ENCODE measurements at regions not wholly inside any gene's neighbourhood (a gene's known extent, or its start where the extent isn't known, plus 50 kb on each side); places are given as distances from the start of the nearest gene placed in this dataset.

- Histone ChIP-seq H3K27ac (ENCODE audit: low read length) (no peak overlapping the region), H3K9me3 (ENCODE audit: insufficient read depth, low read length, severe bottlenecking) (no peaks in the 10 kb centered on the region), H2AFZ (ENCODE audit: low read depth, low read length) (no peak overlapping the region), H3K27me3 (ENCODE audit: insufficient read depth, low read length, poor library complexity) (no peaks in the 10 kb centered on the region), H4K20me1 (ENCODE audit: insufficient read depth, low read length) (no peaks in the 10 kb centered on the region), H3K4me1 (ENCODE audit: insufficient read depth, low read length) (peaks cover 35% of the 10 kb centered on the region), H3K9ac (ENCODE audit: low read depth, low read length) (no peak overlapping the region), H3K4me3 (ENCODE audit: low read depth in 1 of 2, low read length in 2 of 2) (no peak overlapping the region), H3K79me2 (ENCODE audit: insufficient read depth, low read length) (no peaks in the 10 kb centered on the region), H3K36me3 (ENCODE audit: insufficient read depth, low read length) (no peaks in the 10 kb centered on the region), H3K4me2 (ENCODE audit: insufficient read depth, low read length) (no peak overlapping the region)
- no peak for ATAC-seq (ENCODE audit: insufficient read depth, low read depth)
- no peak for TF ChIP-seq CTCF (IDR thresholded peaks at IDR 0.05; ENCODE audit: borderline replicate concordance, extremely low read depth, low read length, poor library complexity, severe bottlenecking)
- TF ChIP-seq EZH2 (IDR thresholded peaks at IDR 0.05; ENCODE audit: borderline replicate concordance, low read depth, low read length, severe bottlenecking) = no peak
- no peak for DNase-seq
Measured at GRCh38 chr3:18494251-18494650, 69.1 kb upstream of the SATB1 start.

- TF ChIP-seq EZH2 (IDR thresholded peaks at IDR 0.05; ENCODE audit: borderline replicate concordance, low read depth, low read length, severe bottlenecking) (no peak), CTCF (IDR thresholded peaks at IDR 0.05; ENCODE audit: borderline replicate concordance, extremely low read depth, low read length, poor library complexity, severe bottlenecking) (no peak)
- peak; percentile 100 for ATAC-seq (ENCODE audit: insufficient read depth, low read depth)
- peak overlapping the region; percentile 14 for H3K4me2 ChIP-seq (ENCODE audit: insufficient read depth, low read length)
Measured at GRCh38 chr3:18489939-18490338, 64.8 kb upstream of the SATB1 start.

DNA sequence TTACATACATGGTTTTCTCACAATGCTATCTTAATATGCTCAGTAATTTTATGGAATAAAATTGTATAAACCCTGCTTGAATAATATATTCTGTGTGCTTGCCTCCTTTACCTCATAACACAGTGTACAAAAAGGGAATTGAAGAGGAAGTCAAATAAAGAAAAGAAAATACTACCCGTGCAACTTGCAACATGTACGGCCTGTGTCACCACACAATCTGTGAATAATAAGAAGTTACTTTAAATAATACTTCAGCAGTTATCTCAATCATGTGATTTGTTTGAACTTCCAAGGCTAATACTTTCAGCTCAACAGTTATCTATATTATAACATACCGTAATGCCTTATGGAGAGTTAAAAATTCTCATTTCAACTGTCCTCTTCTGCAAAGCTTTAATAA, 58.1 kb upstream of the SATB1 start:
- Histone ChIP-seq H3K27ac (ENCODE audit: low read length) (no peak overlapping the region), H3K9me3 (ENCODE audit: insufficient read depth, low read length, severe bottlenecking) (no peaks in the 10 kb centered on the region), H4K20me1 (ENCODE audit: insufficient read depth, low read length) (no peaks in the 10 kb centered on the region), H3K4me3 (ENCODE audit: low read depth in 1 of 2, low read length in 2 of 2) (no peak overlapping the region), H3K79me2 (ENCODE audit: insufficient read depth, low read length) (no peaks in the 10 kb centered on the region), H3K9ac (ENCODE audit: low read depth, low read length) (no peak overlapping the region), H3K36me3 (ENCODE audit: insufficient read depth, low read length) (no peaks in the 10 kb centered on the region), H3K4me1 (ENCODE audit: insufficient read depth, low read length) (peaks cover 14% of the 10 kb centered on the region; the same call in 1 of the 2 replicates), H3K4me2 (ENCODE audit: insufficient read depth, low read length) (no peak overlapping the region), H2AFZ (ENCODE audit: low read depth, low read length) (no peak overlapping the region), H3K27me3 (ENCODE audit: insufficient read depth, low read length, poor library complexity) (no peaks in the 10 kb centered on the region)
- TF ChIP-seq CTCF (IDR thresholded peaks at IDR 0.05; ENCODE audit: borderline replicate concordance, extremely low read depth, low read length, poor library complexity, severe bottlenecking) (no peak), EZH2 (IDR thresholded peaks at IDR 0.05; ENCODE audit: borderline replicate concordance, low read depth, low read length, severe bottlenecking) (no peak)
- ATAC-seq (ENCODE audit: insufficient read depth, low read depth) = no peak
- no peak for DNase-seq

More at GRCh38 chr3:18489939-18490338, 64.8 kb upstream of the SATB1 start:
- DNase-seq = peak; percentile 84
- H3K36me3 ChIP-seq (ENCODE audit: insufficient read depth, low read length) = no peaks in the 10 kb centered on the region
- no peak overlapping the region for H3K4me3 ChIP-seq (ENCODE audit: low read depth in 1 of 2, low read length in 2 of 2)
- no peak overlapping the region for H3K9ac ChIP-seq (ENCODE audit: low read depth, low read length)
- no peak overlapping the region for H2AFZ ChIP-seq (ENCODE audit: low read depth, low read length)
- peak overlapping the region; percentile 66 for H3K27ac ChIP-seq (ENCODE audit: low read length)
- no peaks in the 10 kb centered on the region for H3K9me3 ChIP-seq (ENCODE audit: insufficient read depth, low read length, severe bottlenecking)
- H4K20me1 ChIP-seq (ENCODE audit: insufficient read depth, low read length) = no peaks in the 10 kb centered on the region
- H3K27me3 ChIP-seq (ENCODE audit: insufficient read depth, low read length, poor library complexity) = no peaks in the 10 kb centered on the region
- H3K4me1 ChIP-seq (ENCODE audit: insufficient read depth, low read length) = peaks cover 30% of the 10 kb centered on the region
- no peaks in the 10 kb centered on the region for H3K79me2 ChIP-seq (ENCODE audit: insufficient read depth, low read length)

All from DND-41 (cell line).